ENCODE measurements at regions not wholly inside any gene's neighbourhood (a gene's known extent, or its start where the extent isn't known, plus 50 kb on each side); places are given as distances from the start of the nearest gene placed in this dataset.

GRCh38 chr2:107412981-107413380 lies 413.7 kb upstream of the RGPD4 start:
- H3K56ac ChIP-seq (ENCODE audit: insufficient read length, low read depth, low read length): no peak overlapping the region
- no peaks in the 10 kb centered on the region for H4K20me1 ChIP-seq (ENCODE audit: control insufficient read depth, insufficient read depth, insufficient read length)
- H3K18ac ChIP-seq (ENCODE audit: insufficient read length, low read depth, low read length): no peak overlapping the region
- no peak overlapping the region for H3K14ac ChIP-seq (ENCODE audit: insufficient read depth, low read length)
- no peaks in the 10 kb centered on the region for H3K27me3 Mint-ChIP-seq (ENCODE audit: low read depth)
- no peak overlapping the region for H3K27ac ChIP-seq (ENCODE audit: insufficient read length, low read depth, low read length)
- no peaks in the 10 kb centered on the region for H3K9me3 ChIP-seq (ENCODE audit: control insufficient read depth, low read depth, low read length)
- H4K5ac ChIP-seq (ENCODE audit: insufficient read length, low read depth, low read length): no peak overlapping the region
- peaks cover 0 to 2% of the 10 kb centered on the region in 2 experiments; a peak in 3 of 5 replicates for H3K9me3 Mint-ChIP-seq
- H3T11ph ChIP-seq (ENCODE audit: low read length): no peak overlapping the region
- H3K79me1 ChIP-seq (ENCODE audit: insufficient read depth, low read depth, low read length, poor library complexity, severe bottlenecking): no peaks in the 10 kb centered on the region
- no peaks in the 10 kb centered on the region for H3K36me3 Mint-ChIP-seq (ENCODE audit: insufficient read depth in 1 of 3, low read depth in 3 of 3)
- H2BK12ac ChIP-seq (ENCODE audit: insufficient read length, low read depth, low read length): no peak overlapping the region
- no peak overlapping the region for H2BK5ac ChIP-seq (ENCODE audit: insufficient read length, low read length)
- DNase-seq: no peak
- no peak overlapping the region for H2BK120ac ChIP-seq (ENCODE audit: low read depth, low read length, poor library complexity, severe bottlenecking)
- TF ChIP-seq CTCF (conservative IDR thresholded peaks at IDR 0.05): no peak
- no peak overlapping the region for H2AFZ ChIP-seq (ENCODE audit: low read length)
- H3K79me2 ChIP-seq (ENCODE audit: insufficient read depth, low read length): no peaks in the 10 kb centered on the region
- no peak overlapping the region for H3K4ac ChIP-seq (ENCODE audit: low read depth, low read length)
- no peaks in the 10 kb centered on the region for H3K23me2 ChIP-seq (ENCODE audit: insufficient read length, low read depth, low read length, poor library complexity, severe bottlenecking)
- H3K4me3 Mint-ChIP-seq: no peak overlapping the region
- no peaks in the 10 kb centered on the region for H3K27me3 ChIP-seq (ENCODE audit: insufficient read depth, low read length)
- no peak overlapping the region for H4K91ac ChIP-seq (ENCODE audit: insufficient read length, low read depth, low read length)
- no peak overlapping the region for H2BK15ac ChIP-seq (ENCODE audit: low read depth, low read length)
- no peak overlapping the region for H2BK20ac ChIP-seq (ENCODE audit: low read depth, low read length, poor library complexity, severe bottlenecking)
- no peak overlapping the region for H3K23ac ChIP-seq (ENCODE audit: insufficient read length, low read depth, low read length)
- H2AK5ac ChIP-seq (ENCODE audit: insufficient read length, low read length): no peak overlapping the region
- H3K9ac ChIP-seq (ENCODE audit: extremely low read depth, insufficient read length, low read length): no peak overlapping the region
- no CpG with 5 or more reads among the region's 2 CpGs for WGBS (ENCODE audit: extremely low coverage, insufficient read length, low lambda C conversion rate)
- H3K4me1 ChIP-seq (ENCODE audit: insufficient read depth, low read length): no peaks in the 10 kb centered on the region
- no peak overlapping the region for H3K4me2 ChIP-seq (ENCODE audit: insufficient read depth, insufficient read length, low read length)
- H3K4me1 Mint-ChIP-seq: no peaks in the 10 kb centered on the region
- no peak overlapping the region for H4K8ac ChIP-seq (replicated peaks; ENCODE audit: insufficient read length, low read depth, low read length)
- no peak overlapping the region for H3K27ac Mint-ChIP-seq

Measured in H9 (cell line).